ENCODE measurements at regions not wholly inside any gene's neighbourhood (a gene's known extent, or its start where the extent isn't known, plus 50 kb on each side); places are given as distances from the start of the nearest gene placed in this dataset.

DNA sequence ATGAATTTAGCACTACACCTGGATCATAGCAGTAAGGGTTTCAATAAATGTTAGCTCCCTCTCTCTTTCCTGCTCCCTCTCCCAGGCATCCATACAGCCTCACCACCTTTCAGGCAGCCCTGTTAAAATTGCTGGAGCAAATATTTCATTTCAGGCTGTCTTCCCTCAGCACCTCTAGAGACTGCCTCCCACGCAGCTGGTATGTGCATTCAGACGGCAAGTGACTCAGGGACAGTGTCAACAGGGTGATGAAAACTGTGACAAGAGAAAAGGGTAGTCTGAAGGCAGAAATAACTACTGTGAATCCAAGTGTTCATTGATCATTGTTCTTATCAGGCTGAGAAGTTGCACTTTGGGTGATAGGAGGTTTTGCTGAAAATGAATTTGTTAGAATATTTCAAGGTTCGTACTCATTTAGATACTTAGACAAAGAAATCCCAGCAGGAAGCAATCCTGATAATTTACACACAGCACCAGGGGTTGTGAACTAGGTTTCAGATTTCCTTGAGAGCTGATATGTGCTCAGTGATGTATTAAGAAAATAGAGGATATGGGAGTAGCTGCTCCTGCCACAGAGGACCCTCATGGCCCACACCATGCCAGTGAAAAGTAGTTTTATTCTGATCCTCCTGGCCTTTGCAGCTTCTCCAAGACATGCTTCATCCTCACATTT lies 424.2 kb downstream of the FGF13 start:
- Histone ChIP-seq H3K36me3 (ENCODE audit: low read length) (no peaks in the 10 kb centered on the region), H3K4me2 (ENCODE audit: low read depth, low read length, poor library complexity, severe bottlenecking) (no peak overlapping the region), H2AFZ (ENCODE audit: low read depth, low read length, severe bottlenecking) (no peak overlapping the region), H3K4me3 (ENCODE audit: insufficient read depth, low read length, poor library complexity, severe bottlenecking) (no peak overlapping the region), H3K9ac (ENCODE audit: low read length) (no peak overlapping the region), H3F3A (ENCODE audit: insufficient read depth) (no peaks in the 10 kb centered on the region), H4K20me1 (ENCODE audit: low read depth, low read length) (no peaks in the 10 kb centered on the region), H3K79me2 (ENCODE audit: insufficient read depth, low read length) (no peaks in the 10 kb centered on the region), H3K9me2 (replicated peaks; ENCODE audit: insufficient read depth, low read length) (no peaks in the 10 kb centered on the region), H3K27ac (ENCODE audit: low read depth, low read length) (no peak overlapping the region), H3K9me3 (ENCODE audit: insufficient read depth, low read length) (no peaks in the 10 kb centered on the region), H3K27me3 (ENCODE audit: low read length) (no peaks in the 10 kb centered on the region)
- TF ChIP-seq, protein P1, sequence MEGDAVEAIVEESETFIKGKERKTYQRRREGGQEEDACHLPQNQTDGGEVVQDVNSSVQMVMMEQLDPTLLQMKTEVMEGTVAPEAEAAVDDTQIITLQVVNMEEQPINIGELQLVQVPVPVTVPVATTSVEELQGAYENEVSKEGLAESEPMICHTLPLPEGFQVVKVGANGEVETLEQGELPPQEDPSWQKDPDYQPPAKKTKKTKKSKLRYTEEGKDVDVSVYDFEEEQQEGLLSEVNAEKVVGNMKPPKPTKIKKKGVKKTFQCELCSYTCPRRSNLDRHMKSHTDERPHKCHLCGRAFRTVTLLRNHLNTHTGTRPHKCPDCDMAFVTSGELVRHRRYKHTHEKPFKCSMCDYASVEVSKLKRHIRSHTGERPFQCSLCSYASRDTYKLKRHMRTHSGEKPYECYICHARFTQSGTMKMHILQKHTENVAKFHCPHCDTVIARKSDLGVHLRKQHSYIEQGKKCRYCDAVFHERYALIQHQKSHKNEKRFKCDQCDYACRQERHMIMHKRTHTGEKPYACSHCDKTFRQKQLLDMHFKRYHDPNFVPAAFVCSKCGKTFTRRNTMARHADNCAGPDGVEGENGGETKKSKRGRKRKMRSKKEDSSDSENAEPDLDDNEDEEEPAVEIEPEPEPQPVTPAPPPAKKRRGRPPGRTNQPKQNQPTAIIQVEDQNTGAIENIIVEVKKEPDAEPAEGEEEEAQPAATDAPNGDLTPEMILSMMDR (IDR thresholded peaks at IDR 0.05; ENCODE audit: insufficient read depth, low read length, poor library complexity, severe bottlenecking) = no peak
- TF ChIP-seq EZH2phosphoT487 (conservative IDR thresholded peaks at IDR 0.05; ENCODE audit: low read length) = no peak

DNA sequence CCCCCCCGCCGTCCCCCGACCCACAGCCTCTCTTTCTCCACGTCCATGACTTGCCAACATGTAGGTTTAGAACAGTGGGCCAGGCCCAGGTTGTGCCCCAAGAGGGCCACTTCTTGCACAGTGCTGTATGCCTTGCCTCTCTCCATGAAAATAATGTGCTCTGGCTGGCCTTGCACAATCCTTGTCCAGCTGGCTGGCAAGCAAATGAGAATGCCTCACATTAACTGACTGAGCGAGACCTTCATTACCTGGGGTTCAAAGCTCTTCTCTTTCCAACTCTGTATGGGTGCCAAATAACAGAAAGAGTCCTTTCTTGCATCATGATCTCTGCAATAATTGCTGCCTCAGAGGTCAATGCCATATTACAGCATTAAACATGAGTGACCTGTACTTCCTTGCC lies 416.6 kb downstream of the FGF13 start:
- no peaks in the 10 kb centered on the region for H4K20me1 ChIP-seq (ENCODE audit: low read depth, low read length)
- H3K9ac ChIP-seq (ENCODE audit: low read length) = no peak overlapping the region

DNA sequence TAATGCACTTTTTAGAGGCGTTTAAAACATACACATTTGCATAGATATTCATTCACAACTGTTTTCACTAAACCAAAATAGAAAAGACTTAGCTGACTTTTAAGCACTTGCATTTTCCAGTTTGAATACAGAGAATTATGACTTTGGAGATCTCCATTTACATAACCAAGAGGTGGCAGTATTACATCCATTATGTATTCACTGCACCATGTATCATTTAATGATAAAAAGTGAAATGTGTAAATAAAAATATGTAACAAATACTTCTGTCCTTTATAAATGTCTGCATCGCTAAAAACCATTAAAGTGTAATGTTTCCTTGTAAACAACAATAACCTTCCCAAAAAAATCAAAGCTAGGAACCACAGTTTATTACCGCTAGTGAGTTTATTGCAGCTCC lies 413.2 kb downstream of the FGF13 start:
- H3K4me3 ChIP-seq (ENCODE audit: insufficient read depth, low read length, poor library complexity, severe bottlenecking) = no peak overlapping the region

More for the DNA sequence above, 416.6 kb downstream of the FGF13 start:
- Histone ChIP-seq H3F3A (ENCODE audit: insufficient read depth) (no peaks in the 10 kb centered on the region), H2AFZ (ENCODE audit: low read depth, low read length, severe bottlenecking) (no peak overlapping the region), H3K9me2 (replicated peaks; ENCODE audit: insufficient read depth, low read length) (no peaks in the 10 kb centered on the region), H3K27me3 (ENCODE audit: low read length) (no peaks in the 10 kb centered on the region), H3K79me2 (ENCODE audit: insufficient read depth, low read length) (no peaks in the 10 kb centered on the region), H3K4me3 (ENCODE audit: insufficient read depth, low read length, poor library complexity, severe bottlenecking) (no peak overlapping the region), H3K27ac (ENCODE audit: low read depth, low read length) (no peak overlapping the region), H3K4me2 (ENCODE audit: low read depth, low read length, poor library complexity, severe bottlenecking) (no peak overlapping the region), H3K36me3 (ENCODE audit: low read length) (no peaks in the 10 kb centered on the region), H3K9me3 (ENCODE audit: insufficient read depth, low read length) (no peaks in the 10 kb centered on the region)
- TF ChIP-seq EZH2phosphoT487 (conservative IDR thresholded peaks at IDR 0.05; ENCODE audit: low read length) = no peak

DNA sequence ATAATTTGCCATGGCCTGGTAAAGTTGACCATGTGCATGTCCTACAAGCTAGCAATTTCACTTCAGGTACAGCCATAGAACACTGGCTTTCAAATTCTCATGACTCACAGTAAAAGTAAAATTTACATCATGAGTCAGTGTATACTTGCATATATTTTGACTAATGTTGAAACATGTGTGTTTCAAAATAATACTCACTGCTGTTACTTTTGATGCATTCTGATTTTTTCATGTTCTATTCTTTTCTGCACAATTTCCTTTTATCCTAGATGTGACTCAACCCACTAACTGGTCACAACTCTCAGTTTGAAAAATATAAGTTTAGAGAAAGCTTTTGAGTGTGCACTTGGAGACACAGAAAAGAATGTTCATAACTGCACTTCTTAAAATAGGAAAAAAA lies 365.7 kb downstream of the FGF13 start:
- H3K27ac ChIP-seq (ENCODE audit: low read depth, low read length) = no peak overlapping the region
- H3K36me3 ChIP-seq (ENCODE audit: low read length) = no peaks in the 10 kb centered on the region
- no peak overlapping the region for H3K4me2 ChIP-seq (ENCODE audit: low read depth, low read length, poor library complexity, severe bottlenecking)
- H2AFZ ChIP-seq (ENCODE audit: low read depth, low read length, severe bottlenecking) = no peak overlapping the region
- H3K27me3 ChIP-seq (ENCODE audit: low read length) = no peaks in the 10 kb centered on the region
- no peaks in the 10 kb centered on the region for H4K20me1 ChIP-seq (ENCODE audit: low read depth, low read length)
- no peak overlapping the region for H3K4me3 ChIP-seq (ENCODE audit: insufficient read depth, low read length, poor library complexity, severe bottlenecking)
- H3K9me2 ChIP-seq (replicated peaks; ENCODE audit: insufficient read depth, low read length) = no peaks in the 10 kb centered on the region
- no peaks in the 10 kb centered on the region for H3F3A ChIP-seq (ENCODE audit: insufficient read depth)
- no peaks in the 10 kb centered on the region for H3K79me2 ChIP-seq (ENCODE audit: insufficient read depth, low read length)
- no peak overlapping the region for H3K9ac ChIP-seq (ENCODE audit: low read length)
- TF ChIP-seq, protein P1 (IDR thresholded peaks at IDR 0.05; ENCODE audit: insufficient read depth, low read length, poor library complexity, severe bottlenecking) = no peak
- TF ChIP-seq EZH2phosphoT487 (conservative IDR thresholded peaks at IDR 0.05; ENCODE audit: low read length) = no peak
- no peaks in the 10 kb centered on the region for H3K9me3 ChIP-seq (ENCODE audit: insufficient read depth, low read length)

More for the DNA sequence above, 413.2 kb downstream of the FGF13 start:
- Histone ChIP-seq H2AFZ (ENCODE audit: low read depth, low read length, severe bottlenecking) (no peak overlapping the region), H3K4me2 (ENCODE audit: low read depth, low read length, poor library complexity, severe bottlenecking) (no peak overlapping the region), H3K9ac (ENCODE audit: low read length) (no peak overlapping the region), H3F3A (ENCODE audit: insufficient read depth) (no peaks in the 10 kb centered on the region), H3K36me3 (ENCODE audit: low read length) (no peaks in the 10 kb centered on the region), H3K79me2 (ENCODE audit: insufficient read depth, low read length) (no peaks in the 10 kb centered on the region), H3K27ac (ENCODE audit: low read depth, low read length) (no peak overlapping the region), H3K9me2 (replicated peaks; ENCODE audit: insufficient read depth, low read length) (no peaks in the 10 kb centered on the region), H3K27me3 (ENCODE audit: low read length) (no peaks in the 10 kb centered on the region), H3K9me3 (ENCODE audit: insufficient read depth, low read length) (no peaks in the 10 kb centered on the region), H4K20me1 (ENCODE audit: low read depth, low read length) (no peaks in the 10 kb centered on the region)
- no peak for TF ChIP-seq EZH2phosphoT487 (conservative IDR thresholded peaks at IDR 0.05; ENCODE audit: low read length)
- TF ChIP-seq, protein P1 (IDR thresholded peaks at IDR 0.05; ENCODE audit: insufficient read depth, low read length, poor library complexity, severe bottlenecking) = no peak
